ENCODE measurements at regions not wholly inside any gene's neighbourhood (a gene's known extent, or its start where the extent isn't known, plus 50 kb on each side); places are given as distances from the start of the nearest gene placed in this dataset.

- H3K4me1 Mint-ChIP-seq (ENCODE audit: low read depth in 2 of 2) = no peaks in the 10 kb centered on the region
- H3K4me3 Mint-ChIP-seq = no peak overlapping the region
- H3K9me3 Mint-ChIP-seq = peaks cover 0 to 22% of the 10 kb centered on the region in 2 donors
- H3K36me3 Mint-ChIP-seq (ENCODE audit: insufficient read depth) = no peaks in the 10 kb centered on the region
- no peak for DNase-seq
- H3K27me3 Mint-ChIP-seq = no peaks in the 10 kb centered on the region
- no peak for ATAC-seq (replicated peaks)
- H3K27ac Mint-ChIP-seq = no peak overlapping the region
Observed at GRCh38 chr6:54440549-54440948, 132.3 kb downstream of the TINAG start.

- peaks cover 4 to 27% of the 10 kb centered on the region in 2 donors for H3K9me3 Mint-ChIP-seq
- no peak overlapping the region for H3K4me3 Mint-ChIP-seq
- H3K27me3 Mint-ChIP-seq = no peaks in the 10 kb centered on the region
- no peak overlapping the region for H3K27ac Mint-ChIP-seq
- H3K36me3 Mint-ChIP-seq (ENCODE audit: insufficient read depth) = no peaks in the 10 kb centered on the region
- no peak for DNase-seq
- no peak for ATAC-seq (replicated peaks)
- no peaks in the 10 kb centered on the region for H3K4me1 Mint-ChIP-seq (ENCODE audit: low read depth in 2 of 2)
Observed at GRCh38 chr6:54441020-54441419, 132.8 kb downstream of the TINAG start.

GRCh38 chr6:54441687-54442248, 133.5 kb downstream of the TINAG start:
- no peak for DNase-seq
- no peaks in the 10 kb centered on the region for H3K4me1 Mint-ChIP-seq (ENCODE audit: low read depth in 2 of 2)
- H3K36me3 Mint-ChIP-seq (ENCODE audit: insufficient read depth) = no peaks in the 10 kb centered on the region
- H3K9me3 Mint-ChIP-seq = peaks cover 5 to 34% of the 10 kb centered on the region in 2 donors
- H3K27me3 Mint-ChIP-seq = no peaks in the 10 kb centered on the region
- no peak for ATAC-seq (replicated peaks)
- no peak overlapping the region for H3K4me3 Mint-ChIP-seq
- H3K27ac Mint-ChIP-seq = no peak overlapping the region

GRCh38 chr6:54445207-54445606, 137.0 kb downstream of the TINAG start:
- no peaks in the 10 kb centered on the region for H3K36me3 Mint-ChIP-seq (ENCODE audit: insufficient read depth)
- no peak overlapping the region for H3K4me3 Mint-ChIP-seq
- peaks cover 7 to 29% of the 10 kb centered on the region in 2 donors for H3K9me3 Mint-ChIP-seq
- ATAC-seq (replicated peaks) (no peak), DNase-seq (no peak)
- H3K27me3 Mint-ChIP-seq = no peaks in the 10 kb centered on the region
- no peak overlapping the region for H3K27ac Mint-ChIP-seq
- no peaks in the 10 kb centered on the region for H3K4me1 Mint-ChIP-seq (ENCODE audit: low read depth in 2 of 2)

GRCh38 chr6:54448617-54449016, 140.4 kb downstream of the TINAG start:
- H3K9me3 Mint-ChIP-seq = peaks cover 14 to 16% of the 10 kb centered on the region in 2 donors
- no peaks in the 10 kb centered on the region for H3K27me3 Mint-ChIP-seq
- no peak overlapping the region for H3K27ac Mint-ChIP-seq
- H3K36me3 Mint-ChIP-seq (ENCODE audit: insufficient read depth) = no peaks in the 10 kb centered on the region
- no peak overlapping the region for H3K4me3 Mint-ChIP-seq
- H3K4me1 Mint-ChIP-seq (ENCODE audit: low read depth in 2 of 2) = no peaks in the 10 kb centered on the region
- no peak for ATAC-seq (replicated peaks)
- no peak for DNase-seq

- DNase-seq (no peak), ATAC-seq (replicated peaks) (no peak)
- Mint-ChIP-seq H3K4me3 (no peak overlapping the region), H3K9me3 (peaks cover 9 to 12% of the 10 kb centered on the region in 2 donors), H3K4me1 (ENCODE audit: low read depth in 2 of 2) (no peaks in the 10 kb centered on the region), H3K36me3 (ENCODE audit: insufficient read depth) (no peaks in the 10 kb centered on the region), H3K27me3 (no peaks in the 10 kb centered on the region), H3K27ac (no peak overlapping the region)
Observed at GRCh38 chr6:54451516-54451915, 143.3 kb downstream of the TINAG start.

GRCh38 chr6:54463354-54464024, 155.2 kb downstream of the TINAG start:
- no peak for ATAC-seq (replicated peaks)
- Mint-ChIP-seq H3K9me3 (peaks cover 15 to 22% of the 10 kb centered on the region in 2 donors), H3K27me3 (no peaks in the 10 kb centered on the region), H3K4me1 (ENCODE audit: low read depth in 2 of 2) (no peaks in the 10 kb centered on the region), H3K4me3 (no peak overlapping the region), H3K27ac (no peak overlapping the region), H3K36me3 (ENCODE audit: insufficient read depth) (no peaks in the 10 kb centered on the region)
- DNase-seq = no peak

- no peak overlapping the region for H3K4me3 Mint-ChIP-seq
- H3K27me3 Mint-ChIP-seq = no peaks in the 10 kb centered on the region
- no peaks in the 10 kb centered on the region for H3K36me3 Mint-ChIP-seq (ENCODE audit: insufficient read depth)
- no peak overlapping the region for H3K27ac Mint-ChIP-seq
- no peak for ATAC-seq (replicated peaks)
- H3K4me1 Mint-ChIP-seq (ENCODE audit: low read depth in 2 of 2) = no peaks in the 10 kb centered on the region
- H3K9me3 Mint-ChIP-seq = peaks cover 16 to 22% of the 10 kb centered on the region in 2 donors
- no peak for DNase-seq
Observed at GRCh38 chr6:54465649-54466300, 157.5 kb downstream of the TINAG start.

GRCh38 chr6:54467384-54467783, 159.1 kb downstream of the TINAG start:
- DNase-seq (no peak), ATAC-seq (replicated peaks) (no peak)
- no peaks in the 10 kb centered on the region for H3K4me1 Mint-ChIP-seq (ENCODE audit: low read depth in 2 of 2)
- no peaks in the 10 kb centered on the region for H3K36me3 Mint-ChIP-seq (ENCODE audit: insufficient read depth)
- no peak overlapping the region for H3K4me3 Mint-ChIP-seq
- no peaks in the 10 kb centered on the region for H3K27me3 Mint-ChIP-seq
- no peak overlapping the region for H3K27ac Mint-ChIP-seq
- H3K9me3 Mint-ChIP-seq = peaks cover 17 to 22% of the 10 kb centered on the region in 2 donors

GRCh38 chr6:54473328-54473727, 165.1 kb downstream of the TINAG start:
- H3K27me3 Mint-ChIP-seq = no peaks in the 10 kb centered on the region

GRCh38 chr6:54474898-54475297, 166.7 kb downstream of the TINAG start:
- no peak overlapping the region for H3K27ac Mint-ChIP-seq
- no peaks in the 10 kb centered on the region for H3K27me3 Mint-ChIP-seq
- peaks cover 6 to 13% of the 10 kb centered on the region in 2 donors for H3K9me3 Mint-ChIP-seq
- H3K36me3 Mint-ChIP-seq (ENCODE audit: insufficient read depth) = no peaks in the 10 kb centered on the region
- no peaks in the 10 kb centered on the region for H3K4me1 Mint-ChIP-seq (ENCODE audit: low read depth in 2 of 2)
- ATAC-seq (replicated peaks) (no peak), DNase-seq (no peak)
- no peak overlapping the region for H3K4me3 Mint-ChIP-seq

More at GRCh38 chr6:54473328-54473727, 165.1 kb downstream of the TINAG start:
- no peak overlapping the region for H3K4me3 Mint-ChIP-seq
- DNase-seq (no peak), ATAC-seq (replicated peaks) (no peak)
- H3K36me3 Mint-ChIP-seq (ENCODE audit: insufficient read depth) = no peaks in the 10 kb centered on the region
- no peak overlapping the region for H3K27ac Mint-ChIP-seq
- H3K9me3 Mint-ChIP-seq = peaks cover 6 to 7% of the 10 kb centered on the region in 2 donors
- H3K4me1 Mint-ChIP-seq (ENCODE audit: low read depth in 2 of 2) = no peaks in the 10 kb centered on the region

GRCh38 chr6:54481091-54481490, 172.8 kb downstream of the TINAG start:
- Mint-ChIP-seq H3K36me3 (ENCODE audit: insufficient read depth) (no peaks in the 10 kb centered on the region), H3K4me3 (no peak overlapping the region), H3K27ac (no peak overlapping the region), H3K27me3 (no peaks in the 10 kb centered on the region), H3K9me3 (peaks cover 4 to 14% of the 10 kb centered on the region in 2 donors), H3K4me1 (ENCODE audit: low read depth in 2 of 2) (no peaks in the 10 kb centered on the region)
- ATAC-seq (replicated peaks) (no peak), DNase-seq (no peak)

- Mint-ChIP-seq H3K4me1 (ENCODE audit: low read depth in 2 of 2) (no peaks in the 10 kb centered on the region), H3K9me3 (peaks cover 5 to 8% of the 10 kb centered on the region in 2 donors), H3K36me3 (ENCODE audit: insufficient read depth) (no peaks in the 10 kb centered on the region), H3K27ac (no peak overlapping the region), H3K4me3 (no peak overlapping the region), H3K27me3 (no peaks in the 10 kb centered on the region)
- ATAC-seq (replicated peaks) = no peak
- DNase-seq = no peak
Observed at GRCh38 chr6:54491431-54491830, 183.2 kb downstream of the TINAG start.

GRCh38 chr6:54493138-54493537, 184.9 kb downstream of the TINAG start:
- no peaks in the 10 kb centered on the region for H3K27me3 Mint-ChIP-seq
- no peaks in the 10 kb centered on the region for H3K36me3 Mint-ChIP-seq (ENCODE audit: insufficient read depth)
- no peak overlapping the region for H3K4me3 Mint-ChIP-seq
- no peak for ATAC-seq (replicated peaks)
- H3K9me3 Mint-ChIP-seq = peaks cover 5 to 8% of the 10 kb centered on the region in 2 donors
- H3K4me1 Mint-ChIP-seq (ENCODE audit: low read depth in 2 of 2) = no peaks in the 10 kb centered on the region
- DNase-seq = no peak
- no peak overlapping the region for H3K27ac Mint-ChIP-seq
